AG09309 (cell line): ENCODE measurements at regions not wholly inside any gene's neighbourhood (a gene's known extent, or its start where the extent isn't known, plus 50 kb on each side); places are given as distances from the start of the nearest gene placed in this dataset.

Experiments
- DNase-seq: peaks from one replicate; pipeline ENCODE4 v3.0.0-alpha.2; 2010; ENCODE audit warnings: low read depth
- H3K4me3 ChIP-seq: 2 replicates; pipeline ENCODE4 v1.5.1; 2011; ENCODE audit warnings: mild to moderate bottlenecking, low read depth, low read length, moderate library complexity; ENCODE audit not compliant: control insufficient read depth
- TF ChIP-seq, protein P1 (sequence below): IDR thresholded peaks from 2 replicates; pipeline ENCODE4 v1.5.1; 2011; ENCODE audit warnings: mild to moderate bottlenecking, low read depth, low read length, inconsistent platforms; ENCODE audit not compliant: insufficient read depth, control insufficient read depth; ENCODE audit errors: missing control alignments

GRCh38 chr6:19070520-19070919 is 683.4 kb downstream of the RNF144B start:
- H3K4me3 ChIP-seq, result no peak overlapping the region
- TF ChIP-seq, protein P1, sequence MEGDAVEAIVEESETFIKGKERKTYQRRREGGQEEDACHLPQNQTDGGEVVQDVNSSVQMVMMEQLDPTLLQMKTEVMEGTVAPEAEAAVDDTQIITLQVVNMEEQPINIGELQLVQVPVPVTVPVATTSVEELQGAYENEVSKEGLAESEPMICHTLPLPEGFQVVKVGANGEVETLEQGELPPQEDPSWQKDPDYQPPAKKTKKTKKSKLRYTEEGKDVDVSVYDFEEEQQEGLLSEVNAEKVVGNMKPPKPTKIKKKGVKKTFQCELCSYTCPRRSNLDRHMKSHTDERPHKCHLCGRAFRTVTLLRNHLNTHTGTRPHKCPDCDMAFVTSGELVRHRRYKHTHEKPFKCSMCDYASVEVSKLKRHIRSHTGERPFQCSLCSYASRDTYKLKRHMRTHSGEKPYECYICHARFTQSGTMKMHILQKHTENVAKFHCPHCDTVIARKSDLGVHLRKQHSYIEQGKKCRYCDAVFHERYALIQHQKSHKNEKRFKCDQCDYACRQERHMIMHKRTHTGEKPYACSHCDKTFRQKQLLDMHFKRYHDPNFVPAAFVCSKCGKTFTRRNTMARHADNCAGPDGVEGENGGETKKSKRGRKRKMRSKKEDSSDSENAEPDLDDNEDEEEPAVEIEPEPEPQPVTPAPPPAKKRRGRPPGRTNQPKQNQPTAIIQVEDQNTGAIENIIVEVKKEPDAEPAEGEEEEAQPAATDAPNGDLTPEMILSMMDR, result no peak
- DNase-seq, result no peak

- DNase-seq, result no peak
- no peak overlapping the region for H3K4me3 ChIP-seq
- TF ChIP-seq, protein P1, result no peak
Measured at GRCh38 chr6:19083801-19084200, 696.7 kb downstream of the RNF144B start.

DNA sequence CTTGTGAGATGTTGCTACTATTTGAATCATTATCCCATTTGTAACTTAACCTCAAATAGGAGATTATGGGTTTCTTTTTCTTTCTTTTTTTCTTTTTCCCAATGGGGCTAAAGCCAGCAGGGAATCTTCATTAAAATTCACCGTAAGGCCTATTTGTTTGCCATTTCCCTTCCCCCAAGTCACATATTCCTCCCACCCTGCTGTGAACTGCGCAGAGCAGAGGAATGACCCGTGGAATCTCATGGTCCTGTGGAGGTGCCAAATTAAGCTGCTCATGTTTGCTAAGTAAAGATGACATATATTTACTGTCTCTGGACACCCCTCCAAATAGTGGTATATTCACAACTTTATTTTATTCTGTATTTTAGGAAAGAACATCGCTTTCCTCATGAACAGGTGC is 699.3 kb downstream of the RNF144B start:
- TF ChIP-seq, protein P1, result no peak
- DNase-seq, result no peak

DNA sequence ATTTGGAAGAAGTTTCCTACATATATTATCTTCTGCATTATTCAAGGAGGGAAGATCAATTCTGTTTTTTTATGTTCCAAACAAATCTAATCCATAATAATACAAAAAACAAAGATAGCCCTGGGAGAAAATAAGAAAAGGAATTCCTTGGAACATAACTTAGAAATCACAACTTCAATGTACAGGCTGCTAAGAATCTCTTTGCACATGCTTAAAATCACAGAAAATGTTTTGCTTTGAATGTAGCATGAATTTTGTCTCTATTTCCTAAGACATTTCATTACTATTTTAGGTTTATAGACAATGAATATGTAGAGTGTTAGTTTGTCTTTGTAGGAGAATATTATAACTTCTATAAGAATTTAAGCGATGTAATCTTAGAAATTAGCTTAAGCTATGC is 700.1 kb downstream of the RNF144B start:
- no peak overlapping the region for H3K4me3 ChIP-seq
- no peak for DNase-seq
- TF ChIP-seq, protein P1, result no peak

More for the DNA sequence above, 699.3 kb downstream of the RNF144B start:
- H3K4me3 ChIP-seq, result no peak overlapping the region

- no peak overlapping the region for H3K4me3 ChIP-seq
- DNase-seq, result no peak
- TF ChIP-seq, protein P1, result no peak
Measured at GRCh38 chr6:19087897-19088296, 700.7 kb downstream of the RNF144B start.

GRCh38 chr6:19100752-19101151 is 713.6 kb downstream of the RNF144B start:
- DNase-seq, result no peak
- no peak overlapping the region for H3K4me3 ChIP-seq
- TF ChIP-seq, protein P1, result no peak

- no peak overlapping the region for H3K4me3 ChIP-seq
- TF ChIP-seq, protein P1, result no peak
- DNase-seq, result no peak
Measured at GRCh38 chr6:19102936-19103335, 715.8 kb downstream of the RNF144B start.
